GM12878 (cell line): ENCODE measurements at regions not wholly inside any gene's neighbourhood (a gene's known extent, or its start where the extent isn't known, plus 50 kb on each side); places are given as distances from the start of the nearest gene placed in this dataset.

Experiments
- ATAC-seq: fragments of 200-7000 bp; cut with Tn5 transposase; 3 replicates; pipeline ENCODE4 v1.9.1; 2020; ENCODE audit warnings: mild to moderate bottlenecking, moderate library complexity
- BruUV-seq: library from RNA; stranded (reverse); fragments of 400-500 nt; replicated peaks from 2 replicates; lab custom pipeline; 2021; lab: Mats Ljungman, UMichigan
- CTCF ChIA-PET: fragments of 300-600 bp; sonication (Branson Sonifier 250); formaldehyde crosslinking; extraction: SDS; loops from one replicate; lab custom pipeline; 2021; ENCODE audit warnings: inconsistent platforms; lab: Yijun Ruan, JAX
- POLR2A ChIA-PET: fragments of 350-600 bp; formaldehyde crosslinking; extraction: SDS; loops from one replicate; lab custom pipeline; 2021; ENCODE audit warnings: inconsistent platforms; lab: Charles Lee
- RAD21 ChIA-PET: fragments of 300-600 bp; sonication (Branson Sonifier 250); formaldehyde crosslinking; loops from one replicate; lab custom pipeline; 2023; ENCODE audit warnings: antibody characterized with exemption; ENCODE audit not compliant: unreplicated experiment; lab: Charles Lee
- SMC1A ChIA-PET: fragments of 300-600 bp; sonication (Branson Sonifier 250); formaldehyde crosslinking; loops from one replicate; lab custom pipeline; 2023; ENCODE audit not compliant: unreplicated experiment, uncharacterized antibody; lab: Charles Lee
- DNase-seq: peaks from one replicate; pipeline ENCODE4 v3.0.0-alpha.2; 2011; ENCODE audit warnings: low read depth, low spot score
- FAIRE-seq: peaks from 3 replicates; lab custom pipeline; 2011; peaks lifted over from hg19 to GRCh38; lab: Jason Lieb, UNC
- H2AFZ ChIP-seq: 2 replicates; pipeline ENCODE4 v1.6.0; 2011; ENCODE audit warnings: low read depth, low read length, control low read depth; ENCODE audit not compliant: control insufficient read depth
- H3K27ac ChIP-seq: 2 replicates; pipeline ENCODE4 v1.5.1; 2011; ENCODE audit warnings: control low read depth; ENCODE audit not compliant: control insufficient read depth, insufficient read depth
- H3K27me3 ChIP-seq, 2 experiments: replicated peaks in 1 of 2; 2 replicates each; pipeline versions ENCODE4 v1.6.0 to v1.6.1; 2011; ENCODE audit warnings: low read length in 1 of 2; ENCODE audit not compliant: control insufficient read depth in 2 of 2, insufficient read depth in 2 of 2
- H3K36me3 ChIP-seq, 2 experiments: 2 replicates each; pipeline ENCODE4 v1.5.1; 2011; ENCODE audit warnings: low read length in 1 of 2; ENCODE audit not compliant: control insufficient read depth in 2 of 2, insufficient read depth in 2 of 2
- H3K4me1 ChIP-seq: 2 replicates; pipeline ENCODE4 v1.6.1; 2011; ENCODE audit warnings: mild to moderate bottlenecking, low read length, moderate library complexity, mixed read lengths; ENCODE audit not compliant: control insufficient read depth, insufficient read depth
- H3K4me2 ChIP-seq: 2 replicates; pipeline ENCODE4 v1.6.0; 2011; ENCODE audit warnings: control low read depth; ENCODE audit not compliant: control insufficient read depth, insufficient read depth
- H3K4me3 ChIP-seq: fragments of 200-600 bp; sonication (generic); 2 replicates; pipeline ENCODE4 v1.5.1; 2016
- H3K79me2 ChIP-seq: 2 replicates; pipeline ENCODE4 v1.6.0; 2011; ENCODE audit warnings: low read length; ENCODE audit not compliant: control insufficient read depth, insufficient read depth
- H3K9ac ChIP-seq: 2 replicates; pipeline ENCODE4 v1.8.0; 2011; ENCODE audit warnings: low read length, control low read depth, mixed read lengths; ENCODE audit not compliant: control insufficient read depth, insufficient read depth
- H3K9me3 ChIP-seq: replicated peaks from 3 replicates; pipeline ENCODE4 v1.5.1; 2011; ENCODE audit warnings: mild to moderate bottlenecking, low read length; ENCODE audit not compliant: control insufficient read depth, insufficient read depth
- H4K20me1 ChIP-seq: 2 replicates; pipeline ENCODE4 v1.6.0; 2011; ENCODE audit not compliant: control insufficient read depth, insufficient read depth
- BMI1 ChIP-seq: fragments of 450-650 bp; IDR thresholded peaks from 2 replicates; pipeline ENCODE4 v1.6.1; 2016; ENCODE audit warnings: mild to moderate bottlenecking, moderate library complexity, borderline replicate concordance
- CHD4 ChIP-seq: fragments of 200-600 bp; sonication (generic); IDR thresholded peaks from 2 replicates; pipeline ENCODE4 v1.6.1; 2016; ENCODE audit warnings: mild to moderate bottlenecking
- EP300 ChIP-seq, 2 experiments: fragments of 150-350 bp in 1 of 2; IDR thresholded peaks; 2 replicates each; pipeline ENCODE4 v1.6.1; 2011 to 2012; ENCODE audit warnings: low read depth in 2 of 2, low read length in 2 of 2, borderline replicate concordance in 1 of 2, improper control_type of control experiment in 1 of 2, inconsistent platforms in 1 of 2; ENCODE audit not compliant: control insufficient read depth in 1 of 2
- ESRRA ChIP-seq: IDR thresholded peaks from 2 replicates; pipeline ENCODE4 v1.6.1; 2012; ENCODE audit warnings: mild to moderate bottlenecking, low read length, improper control_type of control experiment
- HSF1 ChIP-seq: fragments of 150-350 bp; IDR thresholded peaks from 2 replicates; pipeline ENCODE4 v1.6.1; 2014; ENCODE audit warnings: mild to moderate bottlenecking, low read depth, low read length
- MTA2 ChIP-seq: fragments of 450-650 bp; IDR thresholded peaks from 2 replicates; pipeline ENCODE4 v1.6.1; 2016; ENCODE audit warnings: low read depth, mild to moderate bottlenecking, moderate library complexity
- MYB ChIP-seq: fragments of 150-350 bp; IDR thresholded peaks from 2 replicates; pipeline ENCODE4 v1.6.1; 2014; ENCODE audit warnings: mild to moderate bottlenecking, low read depth, low read length, borderline replicate concordance
- NRF1 ChIP-seq: conservative IDR thresholded peaks from 2 replicates; pipeline ENCODE4 v1.6.1; 2011; ENCODE audit warnings: mild to moderate bottlenecking, low read depth, low read length, improper control_type of control experiment
- RELA ChIP-seq: fragments of 450-650 bp; IDR thresholded peaks from 2 replicates; pipeline ENCODE4 v1.8.0; 2014; ENCODE audit warnings: borderline replicate concordance; ENCODE audit not compliant: partially characterized antibody
- RUNX3 ChIP-seq: IDR thresholded peaks from 2 replicates; pipeline ENCODE4 v1.6.1; 2012; ENCODE audit warnings: low read length, inconsistent platforms
- SIN3A ChIP-seq: IDR thresholded peaks from 2 replicates; pipeline ENCODE4 v1.6.1; 2012; ENCODE audit warnings: low read depth, low read length, improper control_type of control experiment
- ZBED1 ChIP-seq: IDR thresholded peaks from 2 replicates; pipeline ENCODE4 v1.6.1; 2016; ENCODE audit warnings: borderline replicate concordance
- WGBS: methylation state at CpG from one replicate; pipeline ENCODE4 v1.1.6; 2016; ENCODE audit warnings: low lambda C conversion rate; ENCODE audit not compliant: insufficient replicate concordance, insufficient coverage; ENCODE audit errors: missing lambda C conversion rate; 5-methylcytosine and 5-hydroxymethylcytosine counted together
- in situ Hi-C: fragments of 300-500 bp; cut with MboI; formaldehyde crosslinking; loops from 9 replicates; pipeline ENCODE4 v1.14.3; 2018; ENCODE audit warnings: mixed read lengths
- intact Hi-C: fragments of 100-400 bp; cut with micrococcal nuclease; formaldehyde crosslinking; loops from one replicate; pipeline ENCODE4 v1.14.2; 2022; ENCODE audit not compliant: unreplicated experiment

- Histone ChIP-seq H3K9ac (no peak overlapping the region), H3K4me3 (no peak overlapping the region), H2AFZ (no peak overlapping the region), H3K4me2 (no peak overlapping the region), H3K4me1 (no peaks in the 10 kb centered on the region), H3K9me3 (no peaks in the 10 kb centered on the region), H3K79me2 (no peaks in the 10 kb centered on the region), H4K20me1 (no peaks in the 10 kb centered on the region), H3K36me3 (no peaks in the 10 kb centered on the region), H3K27ac (no peak overlapping the region), H3K27me3 (no peaks in the 10 kb centered on the region)
- intact Hi-C loops, result no loop called here
- SMC1A ChIA-PET, result interaction anchor here (0.7 to 1.8 kb wide), 3 partner anchors 10 to 29 kb away, joined by 3 to 6 read pairs (median 5); no protein-coding TSS in a partner anchor
- no peak for ATAC-seq
- TF ChIP-seq HSF1 (no peak), NRF1 (no peak), BMI1 (no peak), RUNX3 (no peak), RELA (no peak), MYB (no peak), ZBED1 (no peak), CHD4 (no peak), SIN3A (no peak), ESRRA (no peak), EP300 (IDR thresholded peaks at IDR 0.05; ENCODE audit: borderline replicate concordance in 1 of 2, control insufficient read depth in 1 of 2, low read depth in 2 of 2, low read length in 2 of 2) (no peak), MTA2 (no peak)
- POLR2A ChIA-PET, result interaction anchor here (1.2 kb wide), 1 partner anchor 18 kb away, joined by 9 read pairs; no protein-coding TSS in a partner anchor
- no TSS peak for BruUV-seq
- no peak for FAIRE-seq
- RAD21 ChIA-PET, result no interaction called here
- DNase-seq, result no peak
- CTCF ChIA-PET, result no interaction called here
- in situ Hi-C loops, result no loop called here
- 65% methylated on average over 2 of the region's 2 CpGs for WGBS
These were observed 61.8 kb upstream of the TTLL7 start for GRCh38 chr1:84060781-84061180.
